SIG-M5 treated with dmso at 0.1 percent for 504 hours (cell line): ENCODE measurements at regions not wholly inside any gene's neighbourhood (a gene's known extent, or its start where the extent isn't known, plus 50 kb on each side); places are given as distances from the start of the nearest gene placed in this dataset.

Source experiments
- DNase-seq: peaks from one replicate; lab custom pipeline; 2025; ENCODE audit not compliant: unreplicated experiment; lab: John Stamatoyannopoulos, UW

GRCh38 chr20:54879393-54879792 lies 404.0 kb downstream of the DOK5 start:
- no peak for DNase-seq

GRCh38 chr20:54875307-54875706 lies 399.9 kb downstream of the DOK5 start:
- DNase-seq, result no peak

GRCh38 chr20:54874718-54875117 lies 399.3 kb downstream of the DOK5 start:
- no peak for DNase-seq

- DNase-seq, result no peak
Measured at GRCh38 chr20:54872440-54872839, 397.0 kb downstream of the DOK5 start.

GRCh38 chr20:54869765-54870164 lies 394.4 kb downstream of the DOK5 start:
- no peak for DNase-seq

GRCh38 chr20:54865273-54865672 lies 389.9 kb downstream of the DOK5 start:
- no peak for DNase-seq

- DNase-seq, result no peak
Measured at GRCh38 chr20:54860716-54861115, 385.3 kb downstream of the DOK5 start.

GRCh38 chr20:54856202-54856601 lies 380.8 kb downstream of the DOK5 start:
- no peak for DNase-seq

- no peak for DNase-seq
Measured at GRCh38 chr20:54849741-54850140, 374.3 kb downstream of the DOK5 start.

GRCh38 chr20:54848984-54849538 lies 373.7 kb downstream of the DOK5 start:
- DNase-seq, result no peak

- DNase-seq, result no peak
Measured at GRCh38 chr20:54848262-54848661, 372.9 kb downstream of the DOK5 start.

GRCh38 chr20:54846948-54847347 lies 371.6 kb downstream of the DOK5 start:
- DNase-seq, result no peak

GRCh38 chr20:54844346-54844745 lies 369.0 kb downstream of the DOK5 start:
- DNase-seq, result no peak

GRCh38 chr20:54843865-54844264 lies 368.5 kb downstream of the DOK5 start:
- DNase-seq, result no peak

GRCh38 chr20:54843431-54843830 lies 368.0 kb downstream of the DOK5 start:
- no peak for DNase-seq

- DNase-seq, result no peak
Measured at GRCh38 chr20:54839224-54839623, 363.8 kb downstream of the DOK5 start.

- no peak for DNase-seq
Measured at GRCh38 chr20:54837226-54837625, 361.8 kb downstream of the DOK5 start.

- no peak for DNase-seq
Measured at GRCh38 chr20:54822386-54822785, 347.0 kb downstream of the DOK5 start.

- no peak for DNase-seq
Measured at GRCh38 chr20:54820392-54820791, 345.0 kb downstream of the DOK5 start.

GRCh38 chr20:54806462-54806861 lies 331.1 kb downstream of the DOK5 start:
- no peak for DNase-seq

GRCh38 chr20:54794874-54795273 lies 319.5 kb downstream of the DOK5 start:
- no peak for DNase-seq

- no peak for DNase-seq
Measured at GRCh38 chr20:54794110-54794509, 318.7 kb downstream of the DOK5 start.

GRCh38 chr20:54793291-54793992 lies 318.0 kb downstream of the DOK5 start:
- no peak for DNase-seq
